Ishikawa (cell line): ENCODE measurements at regions not wholly inside any gene's neighbourhood (a gene's known extent, or its start where the extent isn't known, plus 50 kb on each side); places are given as distances from the start of the nearest gene placed in this dataset.

Experiments
- CEBPB ChIP-seq: IDR thresholded peaks from 2 replicates; pipeline ENCODE4 v1.6.1; 2012
- CREB1 ChIP-seq: IDR thresholded peaks from 2 replicates; pipeline ENCODE4 v1.6.1; 2012; ENCODE audit warnings: low read depth
- EGR1 ChIP-seq: IDR thresholded peaks from 2 replicates; pipeline ENCODE4 v1.6.1; 2012
- EP300 ChIP-seq: IDR thresholded peaks from 2 replicates; pipeline ENCODE4 v1.6.1; 2012; ENCODE audit warnings: borderline replicate concordance
- RAD21 ChIP-seq: IDR thresholded peaks from 2 replicates; pipeline ENCODE4 v1.6.1; 2012; ENCODE audit warnings: low read depth
- TCF12 ChIP-seq: IDR thresholded peaks from 2 replicates; pipeline ENCODE4 v1.6.1; 2012; ENCODE audit warnings: low read depth
- YY1 ChIP-seq: IDR thresholded peaks from 2 replicates; pipeline ENCODE4 v1.6.1; 2012; ENCODE audit warnings: low read depth
- TF ChIP-seq, protein P1 (sequence below): IDR thresholded peaks from 2 replicates; pipeline ENCODE4 v1.6.1; 2012
- TF ChIP-seq, protein P2 (sequence below): IDR thresholded peaks from 2 replicates; pipeline ENCODE4 v1.6.1; 2012; ENCODE audit warnings: low read depth, mild to moderate bottlenecking

GRCh38 chr12:113630625-113631024 is 159.0 kb upstream of the LHX5 start:
- TF ChIP-seq RAD21 (no peak), YY1 (no peak), CEBPB (no peak), TCF12 (no peak), CREB1 (no peak), EGR1 (no peak), EP300 (no peak)
- TF ChIP-seq, protein P1, sequence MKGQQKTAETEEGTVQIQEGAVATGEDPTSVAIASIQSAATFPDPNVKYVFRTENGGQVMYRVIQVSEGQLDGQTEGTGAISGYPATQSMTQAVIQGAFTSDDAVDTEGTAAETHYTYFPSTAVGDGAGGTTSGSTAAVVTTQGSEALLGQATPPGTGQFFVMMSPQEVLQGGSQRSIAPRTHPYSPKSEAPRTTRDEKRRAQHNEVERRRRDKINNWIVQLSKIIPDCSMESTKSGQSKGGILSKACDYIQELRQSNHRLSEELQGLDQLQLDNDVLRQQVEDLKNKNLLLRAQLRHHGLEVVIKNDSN, result no peak
- TF ChIP-seq, protein P2, sequence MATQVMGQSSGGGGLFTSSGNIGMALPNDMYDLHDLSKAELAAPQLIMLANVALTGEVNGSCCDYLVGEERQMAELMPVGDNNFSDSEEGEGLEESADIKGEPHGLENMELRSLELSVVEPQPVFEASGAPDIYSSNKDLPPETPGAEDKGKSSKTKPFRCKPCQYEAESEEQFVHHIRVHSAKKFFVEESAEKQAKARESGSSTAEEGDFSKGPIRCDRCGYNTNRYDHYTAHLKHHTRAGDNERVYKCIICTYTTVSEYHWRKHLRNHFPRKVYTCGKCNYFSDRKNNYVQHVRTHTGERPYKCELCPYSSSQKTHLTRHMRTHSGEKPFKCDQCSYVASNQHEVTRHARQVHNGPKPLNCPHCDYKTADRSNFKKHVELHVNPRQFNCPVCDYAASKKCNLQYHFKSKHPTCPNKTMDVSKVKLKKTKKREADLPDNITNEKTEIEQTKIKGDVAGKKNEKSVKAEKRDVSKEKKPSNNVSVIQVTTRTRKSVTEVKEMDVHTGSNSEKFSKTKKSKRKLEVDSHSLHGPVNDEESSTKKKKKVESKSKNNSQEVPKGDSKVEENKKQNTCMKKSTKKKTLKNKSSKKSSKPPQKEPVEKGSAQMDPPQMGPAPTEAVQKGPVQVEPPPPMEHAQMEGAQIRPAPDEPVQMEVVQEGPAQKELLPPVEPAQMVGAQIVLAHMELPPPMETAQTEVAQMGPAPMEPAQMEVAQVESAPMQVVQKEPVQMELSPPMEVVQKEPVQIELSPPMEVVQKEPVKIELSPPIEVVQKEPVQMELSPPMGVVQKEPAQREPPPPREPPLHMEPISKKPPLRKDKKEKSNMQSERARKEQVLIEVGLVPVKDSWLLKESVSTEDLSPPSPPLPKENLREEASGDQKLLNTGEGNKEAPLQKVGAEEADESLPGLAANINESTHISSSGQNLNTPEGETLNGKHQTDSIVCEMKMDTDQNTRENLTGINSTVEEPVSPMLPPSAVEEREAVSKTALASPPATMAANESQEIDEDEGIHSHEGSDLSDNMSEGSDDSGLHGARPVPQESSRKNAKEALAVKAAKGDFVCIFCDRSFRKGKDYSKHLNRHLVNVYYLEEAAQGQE, result no peak
